ENCODE measurements at regions not wholly inside any gene's neighbourhood (a gene's known extent, or its start where the extent isn't known, plus 50 kb on each side); places are given as distances from the start of the nearest gene placed in this dataset.

DNA sequence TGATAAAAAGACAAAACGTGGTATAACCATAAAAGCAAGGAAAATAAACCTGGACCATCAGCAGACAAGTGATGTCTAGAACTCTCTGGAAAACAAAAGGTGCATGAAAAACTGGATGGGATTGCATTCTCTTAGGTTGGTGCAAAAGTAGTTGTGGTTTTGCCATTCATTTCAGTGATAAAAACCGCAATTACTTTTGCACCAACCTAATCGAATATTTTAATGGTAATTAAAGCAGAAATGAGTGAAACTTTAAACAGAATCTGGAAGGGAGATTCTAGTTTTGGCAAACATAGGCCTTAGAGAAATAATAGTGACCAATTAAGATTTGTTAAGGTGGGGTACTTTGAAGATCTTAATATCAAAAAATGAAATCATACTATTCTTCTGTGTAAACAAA, 800.8 kb upstream of the GYPC start:
- H3K4me3 ChIP-seq = no peak overlapping the region
- TF ChIP-seq POLR2A (IDR thresholded peaks at IDR 0.05) (no peak), POLR2AphosphoS5 (IDR thresholded peaks at IDR 0.05) (no peak)
- TF ChIP-seq, protein P1, sequence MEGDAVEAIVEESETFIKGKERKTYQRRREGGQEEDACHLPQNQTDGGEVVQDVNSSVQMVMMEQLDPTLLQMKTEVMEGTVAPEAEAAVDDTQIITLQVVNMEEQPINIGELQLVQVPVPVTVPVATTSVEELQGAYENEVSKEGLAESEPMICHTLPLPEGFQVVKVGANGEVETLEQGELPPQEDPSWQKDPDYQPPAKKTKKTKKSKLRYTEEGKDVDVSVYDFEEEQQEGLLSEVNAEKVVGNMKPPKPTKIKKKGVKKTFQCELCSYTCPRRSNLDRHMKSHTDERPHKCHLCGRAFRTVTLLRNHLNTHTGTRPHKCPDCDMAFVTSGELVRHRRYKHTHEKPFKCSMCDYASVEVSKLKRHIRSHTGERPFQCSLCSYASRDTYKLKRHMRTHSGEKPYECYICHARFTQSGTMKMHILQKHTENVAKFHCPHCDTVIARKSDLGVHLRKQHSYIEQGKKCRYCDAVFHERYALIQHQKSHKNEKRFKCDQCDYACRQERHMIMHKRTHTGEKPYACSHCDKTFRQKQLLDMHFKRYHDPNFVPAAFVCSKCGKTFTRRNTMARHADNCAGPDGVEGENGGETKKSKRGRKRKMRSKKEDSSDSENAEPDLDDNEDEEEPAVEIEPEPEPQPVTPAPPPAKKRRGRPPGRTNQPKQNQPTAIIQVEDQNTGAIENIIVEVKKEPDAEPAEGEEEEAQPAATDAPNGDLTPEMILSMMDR (IDR thresholded peaks at IDR 0.05) = no peak
- H3K27ac ChIP-seq = no peak overlapping the region
- no peaks in the 10 kb centered on the region for H3K27me3 ChIP-seq
- no peak for DNase-seq (ENCODE audit: low spot score in 2 of 2)
- no peaks in the 10 kb centered on the region for H3K36me3 ChIP-seq
- intact Hi-C loops (cut with DNase I; ENCODE audit: low total_unique reads) = no loop called here
- no peaks in the 10 kb centered on the region for H3K4me1 ChIP-seq
- no peaks in the 10 kb centered on the region for H3K9me3 ChIP-seq

DNA sequence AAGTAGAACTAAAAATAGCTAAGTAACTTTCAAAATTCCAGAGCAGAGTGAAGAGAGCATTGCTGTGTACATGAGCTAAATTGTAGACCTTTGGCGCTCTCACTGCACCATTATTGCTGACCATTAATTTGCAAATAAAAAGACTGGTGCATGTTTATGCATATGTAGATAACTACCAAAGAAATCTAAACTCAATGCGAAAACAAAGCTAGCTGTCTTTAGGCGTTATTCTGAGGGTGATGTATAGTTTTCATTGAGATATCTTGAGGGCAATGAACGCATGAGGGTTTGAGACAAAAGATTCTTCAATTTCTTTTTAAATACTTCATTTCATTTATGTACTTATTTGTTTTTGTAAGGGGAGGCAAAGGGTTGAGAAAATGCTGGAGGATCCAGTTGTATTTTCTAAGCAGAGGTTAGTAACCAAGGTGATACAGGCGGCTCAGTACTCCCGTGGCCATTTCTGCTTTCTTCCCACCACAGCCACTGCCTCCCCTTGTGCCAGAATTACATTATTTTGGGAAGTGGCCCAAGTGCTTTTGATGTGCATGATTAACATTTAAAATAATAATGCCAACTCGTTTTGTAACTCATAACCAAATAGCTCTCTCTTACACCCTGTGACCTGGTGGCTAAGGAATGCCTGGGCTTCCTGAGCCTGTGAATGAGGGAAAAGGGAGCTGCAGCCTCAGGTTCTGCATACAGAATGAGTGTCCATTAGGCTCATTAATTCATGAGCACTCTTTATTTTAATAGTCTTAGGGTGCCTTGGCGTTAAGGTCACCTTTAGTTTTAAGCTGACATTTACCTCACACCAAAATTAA, 797.8 kb upstream of the GYPC start:
- TF ChIP-seq POLR2AphosphoS5 (IDR thresholded peaks at IDR 0.05) (no peak), POLR2A (IDR thresholded peaks at IDR 0.05) (no peak)
- TF ChIP-seq, protein P1 (IDR thresholded peaks at IDR 0.05) = no peak
- Histone ChIP-seq H3K27me3 (no peaks in the 10 kb centered on the region), H3K27ac (no peak overlapping the region), H3K9me3 (no peaks in the 10 kb centered on the region), H3K4me1 (no peaks in the 10 kb centered on the region), H3K36me3 (no peaks in the 10 kb centered on the region), H3K4me3 (no peak overlapping the region)
- intact Hi-C loops (cut with DNase I; ENCODE audit: low total_unique reads) = no loop called here
- DNase-seq (ENCODE audit: low spot score in 2 of 2) = no peak

DNA sequence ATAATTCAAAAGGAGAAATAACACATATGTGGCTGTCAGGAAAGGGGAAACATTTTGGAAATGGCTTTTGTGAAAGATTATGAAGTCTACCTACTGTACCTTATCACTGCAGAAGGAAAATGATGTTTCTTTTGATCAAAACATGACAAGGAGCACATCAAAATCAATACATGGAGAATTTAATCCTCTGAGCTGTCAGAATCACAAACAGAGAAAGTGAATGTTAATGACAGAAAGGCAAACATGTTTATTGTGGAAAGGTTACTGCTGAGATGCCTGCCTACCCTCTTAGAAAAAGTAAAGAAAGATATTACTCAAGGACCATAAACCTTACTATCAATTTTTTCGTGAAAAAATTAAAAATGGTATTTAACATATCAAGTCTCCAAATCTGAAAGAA, 794.5 kb upstream of the GYPC start:
- no peaks in the 10 kb centered on the region for H3K36me3 ChIP-seq
- intact Hi-C loops (cut with DNase I; ENCODE audit: low total_unique reads) = loop anchor here (5.0 kb wide), 1 partner anchor 326 kb away; no protein-coding TSS in a partner anchor
- H3K27me3 ChIP-seq = no peaks in the 10 kb centered on the region
- TF ChIP-seq POLR2AphosphoS5 (IDR thresholded peaks at IDR 0.05) = no peak
- TF ChIP-seq, protein P1 (IDR thresholded peaks at IDR 0.05) = no peak
- TF ChIP-seq POLR2A (IDR thresholded peaks at IDR 0.05) = no peak
- no peak for DNase-seq (ENCODE audit: low spot score in 2 of 2)
- H3K9me3 ChIP-seq = no peaks in the 10 kb centered on the region
- H3K4me1 ChIP-seq = no peaks in the 10 kb centered on the region
- H3K27ac ChIP-seq = no peak overlapping the region
- H3K4me3 ChIP-seq = no peak overlapping the region

DNA sequence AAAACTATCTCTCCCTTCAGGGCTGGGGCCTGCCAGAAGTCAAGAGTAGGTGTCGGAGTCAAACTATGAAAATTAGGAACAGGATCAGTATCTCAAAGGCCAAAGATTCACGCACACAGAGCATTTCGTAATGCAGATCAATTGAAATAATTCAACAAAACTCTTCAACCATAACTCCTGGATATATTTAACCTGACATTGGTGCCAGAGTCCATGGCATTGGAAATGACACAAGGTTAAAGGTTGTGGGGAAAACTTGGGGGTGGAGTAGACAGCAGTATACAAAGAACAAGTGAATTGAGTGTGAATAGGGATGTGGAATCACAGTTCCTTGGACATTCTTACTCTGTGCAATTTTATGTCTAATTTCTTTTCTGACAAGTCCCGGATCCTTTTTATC, 788.0 kb upstream of the GYPC start:
- no peaks in the 10 kb centered on the region for H3K9me3 ChIP-seq
- no peaks in the 10 kb centered on the region for H3K36me3 ChIP-seq
- no peaks in the 10 kb centered on the region for H3K27me3 ChIP-seq
- no peak overlapping the region for H3K27ac ChIP-seq
- no peak overlapping the region for H3K4me3 ChIP-seq
- DNase-seq (ENCODE audit: low spot score in 2 of 2) = no peak
- H3K4me1 ChIP-seq = no peaks in the 10 kb centered on the region
- intact Hi-C loops (cut with DNase I; ENCODE audit: low total_unique reads) = no loop called here
- TF ChIP-seq, protein P1 (IDR thresholded peaks at IDR 0.05) = no peak
- TF ChIP-seq POLR2A (IDR thresholded peaks at IDR 0.05) (no peak), POLR2AphosphoS5 (IDR thresholded peaks at IDR 0.05) (no peak)

DNA sequence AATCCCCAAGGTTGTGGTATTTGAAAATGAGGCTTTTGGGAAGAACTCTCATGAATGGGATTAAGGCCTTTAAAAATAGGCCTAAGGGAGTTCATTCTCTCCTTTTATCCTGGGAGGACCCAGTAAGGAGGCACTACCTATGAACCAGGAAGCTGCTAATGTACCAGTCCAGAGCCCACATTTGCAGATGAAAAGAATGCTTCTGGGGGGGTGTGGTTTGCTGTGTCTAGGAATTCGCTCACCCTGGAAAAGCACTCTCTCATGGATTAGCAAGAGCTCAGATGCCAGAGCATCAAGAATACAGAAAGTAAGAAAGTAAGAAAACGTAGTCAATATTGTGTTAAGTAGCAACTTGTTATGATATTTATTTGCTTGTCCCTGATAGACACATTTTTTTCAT, 785.7 kb upstream of the GYPC start:
- H3K36me3 ChIP-seq = no peaks in the 10 kb centered on the region

More for the DNA sequence above, 785.7 kb upstream of the GYPC start:
- Histone ChIP-seq H3K27me3 (no peaks in the 10 kb centered on the region), H3K4me1 (no peaks in the 10 kb centered on the region), H3K9me3 (no peaks in the 10 kb centered on the region), H3K4me3 (no peak overlapping the region), H3K27ac (no peak overlapping the region)
- TF ChIP-seq POLR2AphosphoS5 (IDR thresholded peaks at IDR 0.05) = no peak
- no peak for TF ChIP-seq POLR2A (IDR thresholded peaks at IDR 0.05)
- TF ChIP-seq, protein P1 (IDR thresholded peaks at IDR 0.05) = no peak
- intact Hi-C loops (cut with DNase I; ENCODE audit: low total_unique reads) = no loop called here
- no peak for DNase-seq (ENCODE audit: low spot score in 2 of 2)
